Neural cell (in vitro differentiated cells): ENCODE measurements at regions not wholly inside any gene's neighbourhood (a gene's known extent, or its start where the extent isn't known, plus 50 kb on each side); places are given as distances from the start of the nearest gene placed in this dataset.

Experiments
- H2AFZ ChIP-seq: fragments of 200-600, 300-800 bp; sonication (generic), shearing (Covaris generic); 2 replicates; pipeline ENCODE4 v1.6.0; 2014; ENCODE audit warnings: low read depth, mild to moderate bottlenecking, antibody characterized with exemption, low read length, moderate library complexity
- H3F3A ChIP-seq: fragments of 200-600 bp; shearing (Covaris generic); 2 replicates; pipeline ENCODE4 v1.6.1; 2016; ENCODE audit warnings: mild to moderate bottlenecking, moderate library complexity, mixed read lengths, antibody characterized with exemption, low read length; ENCODE audit not compliant: insufficient read depth, poor library complexity, severe bottlenecking
- H3K27ac ChIP-seq: fragments of 200-600, 300-800 bp; sonication (generic), shearing (Covaris generic); 2 replicates; pipeline ENCODE4 v1.5.1; 2014; ENCODE audit warnings: mild to moderate bottlenecking, low read length, moderate library complexity
- H3K27me3 ChIP-seq: fragments of 300-800, 200-600 bp; sonication (generic), shearing (Covaris generic); 2 replicates; pipeline ENCODE4 v1.6.0; 2014; ENCODE audit warnings: mild to moderate bottlenecking, low read depth, low read length, moderate library complexity; ENCODE audit not compliant: insufficient read depth
- H3K36me3 ChIP-seq: fragments of 300-800, 200-600 bp; sonication (generic), shearing (Covaris generic); 2 replicates; pipeline ENCODE4 v1.5.1; 2014; ENCODE audit warnings: mild to moderate bottlenecking, antibody characterized with exemption, low read length, moderate library complexity; ENCODE audit not compliant: insufficient read depth
- H3K4me2 ChIP-seq: fragments of 300-800, 200-600 bp; sonication (generic), shearing (Covaris generic); 2 replicates; pipeline ENCODE4 v1.6.0; 2014; ENCODE audit warnings: mild to moderate bottlenecking, low read length
- H3K4me3 ChIP-seq: fragments of 300-800, 200-600 bp; sonication (generic), shearing (Covaris generic); 2 replicates; pipeline ENCODE4 v1.5.1; 2014; ENCODE audit warnings: mild to moderate bottlenecking, low read length, moderate library complexity
- H3K79me2 ChIP-seq: fragments of 200-600 bp; shearing (Covaris generic); replicated peaks from 2 replicates; pipeline ENCODE4 v1.6.0; 2014; ENCODE audit warnings: mild to moderate bottlenecking, low read length, moderate library complexity; ENCODE audit not compliant: insufficient read depth
- H3K9ac ChIP-seq: fragments of 300-800, 200-600 bp; sonication (generic), shearing (Covaris generic); 2 replicates; pipeline ENCODE4 v1.6.1; 2016; ENCODE audit warnings: mild to moderate bottlenecking, low read length, mixed read lengths
- H3K9me2 ChIP-seq: fragments of 200-600 bp; shearing (Covaris generic); 2 replicates; pipeline ENCODE4 v1.6.1; 2016; ENCODE audit warnings: mild to moderate bottlenecking, low read length, mixed read lengths; ENCODE audit not compliant: insufficient read depth
- H3K9me3 ChIP-seq: fragments of 200-600, 300-800 bp; sonication (generic), shearing (Covaris generic); 2 replicates; pipeline ENCODE4 v1.6.1; 2016; ENCODE audit warnings: mild to moderate bottlenecking, mixed run types, low read length, moderate library complexity, mixed read lengths
- H4K20me1 ChIP-seq: fragments of 200-600 bp; shearing (Covaris generic); 2 replicates; pipeline ENCODE4 v1.6.1; 2016; ENCODE audit warnings: mild to moderate bottlenecking, mixed run types; ENCODE audit not compliant: insufficient read depth
- CTCF ChIP-seq: fragments of 450-650 bp; IDR thresholded peaks from 2 replicates; pipeline ENCODE4 v1.5.1; 2014; ENCODE audit warnings: antibody characterized with exemption, mild to moderate bottlenecking, moderate library complexity; ENCODE audit not compliant: poor library complexity, severe bottlenecking
- EP300 ChIP-seq: fragments of 450-650 bp; conservative IDR thresholded peaks from 2 replicates; pipeline ENCODE4 v1.6.1; 2014; ENCODE audit warnings: antibody characterized with exemption, mild to moderate bottlenecking, moderate library complexity; ENCODE audit not compliant: poor library complexity, severe bottlenecking
- EZH2 ChIP-seq: fragments of 200-600, 300-800 bp; shearing (Covaris generic), sonication (generic); IDR thresholded peaks from 2 replicates; pipeline ENCODE4 v1.6.1; 2014; ENCODE audit warnings: antibody characterized with exemption, low read length, borderline replicate concordance, mild to moderate bottlenecking; ENCODE audit not compliant: insufficient read depth, poor library complexity, severe bottlenecking
- MXI1 ChIP-seq: fragments of 450-650 bp; conservative IDR thresholded peaks from 2 replicates; pipeline ENCODE4 v1.6.1; 2014; ENCODE audit warnings: antibody characterized with exemption, mild to moderate bottlenecking; ENCODE audit not compliant: poor library complexity, severe bottlenecking
- POLR2AphosphoS5 ChIP-seq: IDR thresholded peaks from 2 replicates; pipeline ENCODE4 v1.6.1; 2012
- RAD21 ChIP-seq: fragments of 450-650 bp; conservative IDR thresholded peaks from 2 replicates; pipeline ENCODE4 v1.6.1; 2014; ENCODE audit warnings: antibody characterized with exemption, mild to moderate bottlenecking, moderate library complexity
- REST ChIP-seq: IDR thresholded peaks from 2 replicates; pipeline ENCODE4 v1.6.1; 2012; ENCODE audit warnings: borderline replicate concordance
- SMC3 ChIP-seq: fragments of 450-650 bp; conservative IDR thresholded peaks from 2 replicates; pipeline ENCODE4 v1.6.1; 2014; ENCODE audit warnings: antibody characterized with exemption, mild to moderate bottlenecking, moderate library complexity; ENCODE audit not compliant: poor library complexity
- TAF1 ChIP-seq: IDR thresholded peaks from 2 replicates; pipeline ENCODE4 v1.6.1; 2012; ENCODE audit warnings: low read depth

- no peaks in the 10 kb centered on the region for H3K36me3 ChIP-seq
- no peak for TF ChIP-seq RAD21
- no peak for TF ChIP-seq POLR2AphosphoS5
- no peak for TF ChIP-seq TAF1
- TF ChIP-seq SMC3: no peak
- TF ChIP-seq EP300: no peak
- no peak for TF ChIP-seq MXI1
- TF ChIP-seq REST: no peak
- no peak for TF ChIP-seq EZH2
- no peak for TF ChIP-seq CTCF
Measured at GRCh38 chr5:130994496-130995253, 170.4 kb downstream of the HINT1 start.

GRCh38 chr5:130992621-130993020 is 172.4 kb downstream of the HINT1 start:
- no peak overlapping the region for H2AFZ ChIP-seq
- no peaks in the 10 kb centered on the region for H3K36me3 ChIP-seq
- TF ChIP-seq EZH2: no peak
- no peak for TF ChIP-seq MXI1
- no peak for TF ChIP-seq TAF1
- TF ChIP-seq EP300: no peak
- no peak for TF ChIP-seq POLR2AphosphoS5
- no peak for TF ChIP-seq SMC3
- TF ChIP-seq CTCF: no peak
- H3K9ac ChIP-seq: no peak overlapping the region
- H3K79me2 ChIP-seq: no peaks in the 10 kb centered on the region
- H3K4me3 ChIP-seq: no peak overlapping the region
- no peaks in the 10 kb centered on the region for H3K27me3 ChIP-seq
- H3K9me3 ChIP-seq: no peaks in the 10 kb centered on the region
- H3K4me2 ChIP-seq: no peak overlapping the region
- no peaks in the 10 kb centered on the region for H3K9me2 ChIP-seq
- no peaks in the 10 kb centered on the region for H3F3A ChIP-seq
- no peak overlapping the region for H3K27ac ChIP-seq
- H4K20me1 ChIP-seq: no peaks in the 10 kb centered on the region

More at GRCh38 chr5:130994496-130995253, 170.4 kb downstream of the HINT1 start:
- H3K4me3 ChIP-seq: no peak overlapping the region
- H3F3A ChIP-seq: no peaks in the 10 kb centered on the region
- H2AFZ ChIP-seq: no peak overlapping the region
- H3K79me2 ChIP-seq: no peaks in the 10 kb centered on the region
- no peak overlapping the region for H3K4me2 ChIP-seq
- no peaks in the 10 kb centered on the region for H3K9me2 ChIP-seq
- no peaks in the 10 kb centered on the region for H3K27me3 ChIP-seq
- H3K27ac ChIP-seq: no peak overlapping the region
- H3K9me3 ChIP-seq: no peaks in the 10 kb centered on the region
- H4K20me1 ChIP-seq: no peaks in the 10 kb centered on the region
- H3K9ac ChIP-seq: no peak overlapping the region
